MM.1S (cell line): ENCODE measurements at regions not wholly inside any gene's neighbourhood (a gene's known extent, or its start where the extent isn't known, plus 50 kb on each side); places are given as distances from the start of the nearest gene placed in this dataset.

Experiments used
- DNase-seq: peaks from one replicate; pipeline ENCODE4 v3.0.0-alpha.2; 2015
- H2AFZ ChIP-seq: fragments of 300-600 bp; sonication (generic); 2 replicates; pipeline ENCODE4 v1.6.0; 2016; ENCODE audit warnings: antibody characterized with exemption, low read length
- H3F3A ChIP-seq: fragments of 300-600 bp; sonication (generic); 2 replicates; pipeline ENCODE4 v1.6.1; 2016; ENCODE audit warnings: mild to moderate bottlenecking, antibody characterized with exemption, low read length, moderate library complexity, mixed read lengths; ENCODE audit not compliant: insufficient read depth
- H3K27ac ChIP-seq: fragments of 300-600 bp; sonication (generic); 2 replicates; pipeline ENCODE4 v1.5.1; 2016; ENCODE audit warnings: mild to moderate bottlenecking, low read length
- H3K27me3 ChIP-seq: fragments of 300-600 bp; sonication (generic); replicated peaks from 2 replicates; pipeline ENCODE4 v1.6.0; 2016; ENCODE audit warnings: low read length; ENCODE audit not compliant: insufficient read depth
- H3K36me3 ChIP-seq: fragments of 300-600 bp; sonication (generic); replicated peaks from 2 replicates; pipeline ENCODE4 v1.6.1; 2016; ENCODE audit warnings: mild to moderate bottlenecking, low read length, mixed read lengths; ENCODE audit not compliant: insufficient read depth
- H3K4me1 ChIP-seq: fragments of 300-600 bp; sonication (generic); 2 replicates; pipeline ENCODE4 v1.6.1; 2016; ENCODE audit warnings: low read length, mixed read lengths
- H3K4me2 ChIP-seq: fragments of 300-600 bp; sonication (generic); 2 replicates; pipeline ENCODE4 v1.6.0; 2016; ENCODE audit warnings: low read depth, low read length
- H3K4me3 ChIP-seq: fragments of 300-600 bp; sonication (generic); 2 replicates; pipeline ENCODE4 v1.5.1; 2016; ENCODE audit warnings: low read length, mixed read lengths
- H3K79me2 ChIP-seq: fragments of 300-600 bp; sonication (generic); 2 replicates; pipeline ENCODE4 v1.6.1; 2016; ENCODE audit warnings: mixed run types, low read length, mixed read lengths
- H3K9ac ChIP-seq: fragments of 300-600 bp; sonication (generic); 2 replicates; pipeline ENCODE4 v1.6.1; 2016; ENCODE audit warnings: low read length, mixed read lengths
- H3K9me2 ChIP-seq: fragments of 300-600 bp; sonication (generic); replicated peaks from 2 replicates; pipeline ENCODE4 v1.6.1; 2016; ENCODE audit warnings: mild to moderate bottlenecking, low read length, mixed read lengths; ENCODE audit not compliant: insufficient read depth
- H3K9me3 ChIP-seq: fragments of 300-600 bp; sonication (generic); replicated peaks from 2 replicates; pipeline ENCODE4 v1.6.1; 2016; ENCODE audit warnings: mild to moderate bottlenecking, low read length, mixed read lengths; ENCODE audit not compliant: insufficient read depth
- H4K20me1 ChIP-seq: fragments of 300-600 bp; sonication (generic); 2 replicates; pipeline ENCODE4 v1.6.1; 2016; ENCODE audit warnings: mild to moderate bottlenecking, low read length, moderate library complexity, mixed read lengths; ENCODE audit not compliant: insufficient read depth
- CTCF ChIP-seq: fragments of 300-600 bp; sonication (generic); IDR thresholded peaks from 2 replicates; pipeline ENCODE4 v1.5.1; 2016; ENCODE audit warnings: antibody characterized with exemption, low read length, mixed read lengths
- EZH2 ChIP-seq: fragments of 300-600 bp; sonication (generic); optimal IDR thresholded peaks from 2 replicates; pipeline ENCODE3; 2017; ENCODE audit warnings: low read depth, mild to moderate bottlenecking, antibody characterized with exemption, low read length, mixed read lengths
- EZH2phosphoT487 ChIP-seq: fragments of 300-600 bp; sonication (generic); IDR thresholded peaks from 2 replicates; pipeline ENCODE4 v1.6.1; 2018; ENCODE audit warnings: antibody characterized with exemption, low read length

DNA sequence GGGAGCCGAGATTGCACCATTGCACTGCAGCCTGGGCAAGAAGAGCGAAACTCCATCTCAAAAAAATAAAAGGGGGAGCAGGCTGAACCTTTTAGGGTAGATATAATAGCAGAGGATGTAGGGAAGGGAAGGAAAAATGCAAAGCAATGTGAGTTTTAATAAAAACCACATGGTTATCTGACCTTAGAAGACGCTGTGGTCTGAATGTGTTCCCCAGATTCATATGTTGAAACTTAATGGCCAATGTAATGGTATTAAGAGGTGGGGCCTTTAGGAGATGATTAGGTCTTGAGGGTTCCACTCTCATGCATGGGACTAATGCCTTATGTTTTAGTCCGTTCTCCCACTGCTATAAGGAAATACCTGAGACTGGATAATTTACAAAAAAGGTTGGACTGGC lies 114.1 kb upstream of the STX18 start:
- H2AFZ ChIP-seq = no peak overlapping the region
- no peak overlapping the region for H3K27ac ChIP-seq
- DNase-seq = no peak
- H3K4me1 ChIP-seq = no peaks in the 10 kb centered on the region
- no peaks in the 10 kb centered on the region for H3K79me2 ChIP-seq
- H3K36me3 ChIP-seq = no peaks in the 10 kb centered on the region
- TF ChIP-seq CTCF (no peak), EZH2phosphoT487 (no peak), EZH2 (no peak)
- H3K9me2 ChIP-seq = no peaks in the 10 kb centered on the region
- H3K27me3 ChIP-seq = no peaks in the 10 kb centered on the region
- no peaks in the 10 kb centered on the region for H3K9me3 ChIP-seq
- H3K9ac ChIP-seq = no peak overlapping the region
- H3K4me2 ChIP-seq = no peak overlapping the region
- no peak overlapping the region for H3K4me3 ChIP-seq
- no peaks in the 10 kb centered on the region for H3F3A ChIP-seq
- no peaks in the 10 kb centered on the region for H4K20me1 ChIP-seq

- no peak for DNase-seq
- H3K4me3 ChIP-seq = no peak overlapping the region
- H2AFZ ChIP-seq = no peak overlapping the region
- H3K4me2 ChIP-seq = no peak overlapping the region
- no peaks in the 10 kb centered on the region for H3K4me1 ChIP-seq
- H3K36me3 ChIP-seq = no peaks in the 10 kb centered on the region
- H3F3A ChIP-seq = no peaks in the 10 kb centered on the region
- no peaks in the 10 kb centered on the region for H4K20me1 ChIP-seq
- H3K9ac ChIP-seq = no peak overlapping the region
- no peaks in the 10 kb centered on the region for H3K79me2 ChIP-seq
- no peaks in the 10 kb centered on the region for H3K9me3 ChIP-seq
- no peak overlapping the region for H3K27ac ChIP-seq
- TF ChIP-seq EZH2 (no peak), EZH2phosphoT487 (no peak), CTCF (no peak)
- H3K27me3 ChIP-seq = no peaks in the 10 kb centered on the region
- H3K9me2 ChIP-seq = no peaks in the 10 kb centered on the region
Observed at GRCh38 chr4:4655011-4655410, 113.2 kb upstream of the STX18 start.

- Histone ChIP-seq H3K27ac (no peak overlapping the region), H3K9ac (no peak overlapping the region), H4K20me1 (no peaks in the 10 kb centered on the region), H3K4me1 (no peaks in the 10 kb centered on the region), H3F3A (no peaks in the 10 kb centered on the region), H3K36me3 (no peaks in the 10 kb centered on the region), H3K4me2 (no peak overlapping the region), H3K27me3 (no peaks in the 10 kb centered on the region), H3K4me3 (no peak overlapping the region), H3K9me2 (no peaks in the 10 kb centered on the region), H2AFZ (no peak overlapping the region), H3K9me3 (no peaks in the 10 kb centered on the region), H3K79me2 (no peaks in the 10 kb centered on the region)
- TF ChIP-seq EZH2phosphoT487 (no peak), CTCF (no peak), EZH2 (no peak)
- no peak for DNase-seq
Observed at GRCh38 chr4:4651811-4652755, 110.2 kb upstream of the STX18 start.
